Astrocyte (in vitro differentiated cells and primary cell): ENCODE measurements at regions not wholly inside any gene's neighbourhood (a gene's known extent, or its start where the extent isn't known, plus 50 kb on each side); places are given as distances from the start of the nearest gene placed in this dataset.

ENCODE experiments used
- DNase-seq: peaks from one replicate; pipeline ENCODE4 v3.0.0-alpha.2; 2010; ENCODE audit warnings: low read depth
- FAIRE-seq: peaks from 2 replicates; lab custom pipeline; 2011; peaks lifted over from hg19 to GRCh38; lab: Jason Lieb, UNC
- H2AFZ ChIP-seq: 2 replicates; pipeline ENCODE4 v1.6.0; 2012; ENCODE audit warnings: low read depth, low read length, inconsistent platforms
- H3K27ac ChIP-seq: 2 replicates; pipeline ENCODE4 v1.5.1; 2011; ENCODE audit warnings: low read depth, low read length, inconsistent platforms
- H3K27me3 ChIP-seq: 2 replicates; pipeline ENCODE4 v1.6.0; 2011; ENCODE audit warnings: low read length, inconsistent platforms; ENCODE audit not compliant: insufficient read depth
- H3K36me3 ChIP-seq: 2 replicates; pipeline ENCODE4 v1.5.1; 2011; ENCODE audit warnings: low read length, inconsistent platforms; ENCODE audit not compliant: insufficient read depth
- H3K4me1 ChIP-seq: 2 replicates; pipeline ENCODE4 v1.5.1; 2011; ENCODE audit warnings: low read length, inconsistent platforms; ENCODE audit not compliant: insufficient read depth
- H3K4me2 ChIP-seq: 2 replicates; pipeline ENCODE4 v1.6.0; 2012; ENCODE audit warnings: low read length, inconsistent platforms
- H3K4me3 ChIP-seq: 2 replicates; pipeline ENCODE4 v1.5.1; 2011; ENCODE audit warnings: low read depth, mild to moderate bottlenecking, low read length, inconsistent platforms; ENCODE audit not compliant: insufficient read depth
- H3K79me2 ChIP-seq: 2 replicates; pipeline ENCODE4 v1.6.0; 2012; ENCODE audit warnings: mild to moderate bottlenecking, low read length, inconsistent platforms; ENCODE audit not compliant: insufficient read depth
- H3K9ac ChIP-seq: 2 replicates; pipeline ENCODE4 v1.6.0; 2012; ENCODE audit warnings: mild to moderate bottlenecking, low read length, inconsistent platforms
- H3K9me3 ChIP-seq: 2 replicates; pipeline ENCODE4 v1.5.1; 2012; ENCODE audit warnings: low read depth, mild to moderate bottlenecking, low read length, inconsistent platforms; ENCODE audit not compliant: insufficient read depth
- H4K20me1 ChIP-seq: 2 replicates; pipeline ENCODE4 v1.6.0; 2012; ENCODE audit warnings: low read length, inconsistent platforms; ENCODE audit not compliant: insufficient read depth
- H3K27ac Mint-ChIP-seq: one replicate; pipeline ENCODE4 v1.8.0; 2021; ENCODE audit warnings: mild to moderate bottlenecking, mixed read lengths; ENCODE audit not compliant: unreplicated experiment
- H3K27me3 Mint-ChIP-seq: one replicate; pipeline ENCODE4 v1.8.0; 2021; ENCODE audit warnings: low read depth, mixed read lengths; ENCODE audit not compliant: unreplicated experiment
- H3K36me3 Mint-ChIP-seq: one replicate; pipeline ENCODE4 v1.8.0; 2021; ENCODE audit warnings: low read depth, mixed read lengths; ENCODE audit not compliant: unreplicated experiment
- H3K4me1 Mint-ChIP-seq: one replicate; pipeline ENCODE4 v1.8.0; 2021; ENCODE audit warnings: low read depth, mixed read lengths; ENCODE audit not compliant: unreplicated experiment
- H3K4me3 Mint-ChIP-seq: one replicate; pipeline ENCODE4 v1.8.0; 2021; ENCODE audit warnings: mild to moderate bottlenecking, moderate library complexity, mixed read lengths; ENCODE audit not compliant: unreplicated experiment
- H3K9me3 Mint-ChIP-seq: one replicate; pipeline ENCODE4 v1.8.0; 2021; ENCODE audit warnings: mild to moderate bottlenecking, mixed read lengths; ENCODE audit not compliant: unreplicated experiment
- EZH2 ChIP-seq: IDR thresholded peaks from 2 replicates; pipeline ENCODE4 v1.6.1; 2012; ENCODE audit warnings: mild to moderate bottlenecking, low read length, inconsistent platforms; ENCODE audit not compliant: insufficient read depth
- TF ChIP-seq, protein P1 (sequence below): IDR thresholded peaks from 2 replicates; pipeline ENCODE4 v1.5.1; 2011; ENCODE audit warnings: low read depth, mild to moderate bottlenecking, inconsistent platforms, low read length, moderate library complexity; ENCODE audit not compliant: insufficient read depth

GRCh38 chr9:27924502-27924901, 351.2 kb upstream of the C9orf72 start:
- H3K9ac ChIP-seq = no peak overlapping the region
- H2AFZ ChIP-seq = no peak overlapping the region
- no peaks in the 10 kb centered on the region for H3K9me3 Mint-ChIP-seq
- H3K4me2 ChIP-seq = no peak overlapping the region
- TF ChIP-seq EZH2 = no peak
- TF ChIP-seq, protein P1, sequence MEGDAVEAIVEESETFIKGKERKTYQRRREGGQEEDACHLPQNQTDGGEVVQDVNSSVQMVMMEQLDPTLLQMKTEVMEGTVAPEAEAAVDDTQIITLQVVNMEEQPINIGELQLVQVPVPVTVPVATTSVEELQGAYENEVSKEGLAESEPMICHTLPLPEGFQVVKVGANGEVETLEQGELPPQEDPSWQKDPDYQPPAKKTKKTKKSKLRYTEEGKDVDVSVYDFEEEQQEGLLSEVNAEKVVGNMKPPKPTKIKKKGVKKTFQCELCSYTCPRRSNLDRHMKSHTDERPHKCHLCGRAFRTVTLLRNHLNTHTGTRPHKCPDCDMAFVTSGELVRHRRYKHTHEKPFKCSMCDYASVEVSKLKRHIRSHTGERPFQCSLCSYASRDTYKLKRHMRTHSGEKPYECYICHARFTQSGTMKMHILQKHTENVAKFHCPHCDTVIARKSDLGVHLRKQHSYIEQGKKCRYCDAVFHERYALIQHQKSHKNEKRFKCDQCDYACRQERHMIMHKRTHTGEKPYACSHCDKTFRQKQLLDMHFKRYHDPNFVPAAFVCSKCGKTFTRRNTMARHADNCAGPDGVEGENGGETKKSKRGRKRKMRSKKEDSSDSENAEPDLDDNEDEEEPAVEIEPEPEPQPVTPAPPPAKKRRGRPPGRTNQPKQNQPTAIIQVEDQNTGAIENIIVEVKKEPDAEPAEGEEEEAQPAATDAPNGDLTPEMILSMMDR = no peak
- no peak overlapping the region for H3K27ac ChIP-seq
- FAIRE-seq (no peak), DNase-seq (no peak)
- no peaks in the 10 kb centered on the region for H3K79me2 ChIP-seq
- no peaks in the 10 kb centered on the region for H3K36me3 Mint-ChIP-seq
- peaks cover 4% of the 10 kb centered on the region for H3K4me1 Mint-ChIP-seq
- H3K36me3 ChIP-seq = no peaks in the 10 kb centered on the region
- H3K4me3 Mint-ChIP-seq = no peak overlapping the region
- no peaks in the 10 kb centered on the region for H3K9me3 ChIP-seq
- no peaks in the 10 kb centered on the region for H3K4me1 ChIP-seq
- H3K4me3 ChIP-seq = no peak overlapping the region
- no peaks in the 10 kb centered on the region for H4K20me1 ChIP-seq
- no peaks in the 10 kb centered on the region for H3K27me3 Mint-ChIP-seq
- H3K27me3 ChIP-seq = no peaks in the 10 kb centered on the region
- H3K27ac Mint-ChIP-seq = no peak overlapping the region

DNA sequence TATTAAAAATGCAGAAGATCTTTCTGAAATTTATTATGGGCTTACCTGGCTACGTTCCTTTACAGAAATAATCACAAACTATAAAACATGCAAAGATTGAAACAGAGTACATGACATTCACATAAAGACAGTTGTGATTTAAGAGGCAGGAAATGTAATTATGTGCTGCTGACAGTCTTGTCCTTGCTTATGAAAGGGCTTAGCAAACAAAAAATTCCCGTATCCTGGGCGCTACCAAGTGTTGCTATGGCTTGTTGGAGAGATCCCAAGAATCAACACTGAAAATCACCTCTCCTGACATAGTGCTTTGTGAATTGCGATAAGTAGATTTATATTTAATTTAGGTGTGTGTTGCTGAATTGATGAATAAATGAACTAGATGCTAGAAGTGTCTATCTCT, 352.5 kb upstream of the C9orf72 start:
- Histone ChIP-seq H3K27ac (no peak overlapping the region), H3K36me3 (no peaks in the 10 kb centered on the region), H3K4me3 (no peak overlapping the region), H3K4me1 (no peaks in the 10 kb centered on the region), H3K9me3 (no peaks in the 10 kb centered on the region), H4K20me1 (no peaks in the 10 kb centered on the region), H3K9ac (no peak overlapping the region), H3K4me2 (no peak overlapping the region), H2AFZ (no peak overlapping the region), H3K79me2 (no peaks in the 10 kb centered on the region), H3K27me3 (no peaks in the 10 kb centered on the region)
- no peak overlapping the region for H3K4me3 Mint-ChIP-seq
- H3K9me3 Mint-ChIP-seq = no peaks in the 10 kb centered on the region
- TF ChIP-seq, protein P1 = no peak
- DNase-seq (no peak), FAIRE-seq (no peak)
- no peaks in the 10 kb centered on the region for H3K36me3 Mint-ChIP-seq
- H3K4me1 Mint-ChIP-seq = peaks cover 4% of the 10 kb centered on the region
- H3K27ac Mint-ChIP-seq = no peak overlapping the region
- H3K27me3 Mint-ChIP-seq = no peaks in the 10 kb centered on the region

- FAIRE-seq = no peak
- H3K27ac ChIP-seq = no peak overlapping the region
- Mint-ChIP-seq H3K4me3 (no peak overlapping the region), H3K27me3 (no peaks in the 10 kb centered on the region), H3K27ac (no peak overlapping the region), H3K4me1 (no peaks in the 10 kb centered on the region), H3K36me3 (no peaks in the 10 kb centered on the region), H3K9me3 (no peaks in the 10 kb centered on the region)
- no peak overlapping the region for H3K4me3 ChIP-seq
- no peaks in the 10 kb centered on the region for H3K9me3 ChIP-seq
- no peak for DNase-seq
- H3K36me3 ChIP-seq = no peaks in the 10 kb centered on the region
- H3K9ac ChIP-seq = no peak overlapping the region
- no peaks in the 10 kb centered on the region for H4K20me1 ChIP-seq
- no peak overlapping the region for H2AFZ ChIP-seq
- H3K79me2 ChIP-seq = no peaks in the 10 kb centered on the region
- H3K4me1 ChIP-seq = no peaks in the 10 kb centered on the region
- no peak overlapping the region for H3K4me2 ChIP-seq
- H3K27me3 ChIP-seq = no peaks in the 10 kb centered on the region
- TF ChIP-seq, protein P1 = no peak
- TF ChIP-seq EZH2 = no peak
Measured at GRCh38 chr9:27929841-27930240, 356.6 kb upstream of the C9orf72 start.
